ENCODE measurements at regions not wholly inside any gene's neighbourhood (a gene's known extent, or its start where the extent isn't known, plus 50 kb on each side); places are given as distances from the start of the nearest gene placed in this dataset.

GRCh38 chr5:66519626-66520025 is 76.6 kb upstream of the MAST4 start:
- TF ChIP-seq CTCF (conservative IDR thresholded peaks at IDR 0.05; ENCODE audit: low read depth, low read length) (no peak), EZH2 (IDR thresholded peaks at IDR 0.05; ENCODE audit: borderline replicate concordance, low read depth, low read length, poor library complexity, severe bottlenecking) (no peak)
